HG02610 (cell line): ENCODE measurements at regions not wholly inside any gene's neighbourhood (a gene's known extent, or its start where the extent isn't known, plus 50 kb on each side); places are given as distances from the start of the nearest gene placed in this dataset.

Source experiments
- ATAC-seq: cut with Tn5 transposase; IDR thresholded peaks from one replicate; pipeline ENCODE4 v1.9.1; 2021; ENCODE audit warnings: mild to moderate bottlenecking, moderate library complexity; ENCODE audit not compliant: unreplicated experiment

DNA sequence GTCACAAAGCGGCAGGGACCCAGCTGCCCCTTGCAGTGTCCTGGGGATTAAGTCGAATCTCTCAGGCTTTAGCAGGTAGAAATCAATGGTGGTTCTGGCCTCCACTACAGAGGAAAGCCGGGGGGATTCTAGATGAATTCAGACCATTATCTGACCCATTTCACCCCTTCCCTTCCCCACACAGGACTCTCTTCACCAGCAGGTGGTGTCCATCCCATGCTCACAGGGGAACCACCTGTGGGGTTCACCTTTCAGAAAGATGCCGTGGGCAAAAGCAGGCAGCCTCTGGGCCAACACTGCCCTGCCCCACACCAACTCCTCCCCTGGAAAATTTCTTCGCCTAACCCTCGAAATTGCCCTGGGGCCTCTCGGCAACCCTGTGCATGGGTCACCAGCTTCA lies 123.8 kb upstream of the GGTLC1 start:
- ATAC-seq = no peak

GRCh38 chr20:24111858-24112257 lies 123.3 kb upstream of the GGTLC1 start:
- ATAC-seq = no peak

GRCh38 chr20:24109537-24109936 lies 121.0 kb upstream of the GGTLC1 start:
- ATAC-seq = no peak

- no peak for ATAC-seq
Observed at GRCh38 chr20:24109008-24109407, 120.4 kb upstream of the GGTLC1 start.

DNA sequence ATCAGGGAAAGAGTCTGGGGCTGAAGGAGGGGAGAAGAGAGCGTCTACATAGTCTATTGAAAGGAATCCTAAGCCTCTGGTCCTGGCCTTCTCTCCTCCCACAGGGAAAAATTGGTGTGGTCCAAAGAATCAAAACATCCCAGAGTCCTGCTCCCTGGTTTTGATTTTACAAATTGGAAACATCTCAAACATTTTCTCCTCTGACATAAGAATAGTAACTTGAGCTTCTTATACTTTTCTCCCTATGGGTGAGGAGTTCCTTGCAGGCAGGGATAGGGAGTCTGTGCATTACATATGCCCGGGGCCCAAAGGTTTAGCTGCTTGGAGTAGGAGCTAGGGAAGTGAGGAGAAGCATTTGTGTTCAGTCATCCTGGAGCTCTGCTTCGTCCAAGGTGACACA lies 120.0 kb upstream of the GGTLC1 start:
- no peak for ATAC-seq

- ATAC-seq = no peak
Observed at GRCh38 chr20:24106801-24107445, 118.3 kb upstream of the GGTLC1 start.

- no peak for ATAC-seq
Observed at GRCh38 chr20:24106150-24106800, 117.7 kb upstream of the GGTLC1 start.

DNA sequence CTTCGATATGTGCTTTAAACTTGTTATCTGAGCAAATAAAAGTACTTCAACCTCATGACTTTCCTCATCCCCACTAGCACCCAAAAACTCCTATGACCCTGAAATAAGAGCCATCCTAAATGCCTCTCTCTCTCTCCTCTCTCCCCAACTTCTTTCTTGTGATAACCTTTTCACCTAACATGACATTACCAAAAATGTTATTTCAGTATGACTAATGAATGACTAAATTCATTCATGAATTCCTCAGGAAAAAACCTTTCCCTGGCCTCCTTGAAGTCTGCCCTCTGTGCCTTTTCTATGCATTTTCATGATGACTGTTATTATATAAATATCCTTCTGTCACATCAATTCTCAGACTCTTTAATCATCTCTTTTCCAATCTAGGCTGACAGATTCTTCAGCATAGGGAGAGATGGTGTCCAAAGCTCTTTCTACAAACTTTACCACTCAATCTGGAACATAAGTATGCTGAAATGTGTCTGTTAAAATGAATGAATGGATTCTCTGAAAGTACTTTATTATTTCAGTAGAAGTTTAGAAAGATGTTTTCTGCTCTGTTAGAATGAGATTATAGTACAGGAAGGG lies 114.3 kb upstream of the GGTLC1 start:
- no peak for ATAC-seq

DNA sequence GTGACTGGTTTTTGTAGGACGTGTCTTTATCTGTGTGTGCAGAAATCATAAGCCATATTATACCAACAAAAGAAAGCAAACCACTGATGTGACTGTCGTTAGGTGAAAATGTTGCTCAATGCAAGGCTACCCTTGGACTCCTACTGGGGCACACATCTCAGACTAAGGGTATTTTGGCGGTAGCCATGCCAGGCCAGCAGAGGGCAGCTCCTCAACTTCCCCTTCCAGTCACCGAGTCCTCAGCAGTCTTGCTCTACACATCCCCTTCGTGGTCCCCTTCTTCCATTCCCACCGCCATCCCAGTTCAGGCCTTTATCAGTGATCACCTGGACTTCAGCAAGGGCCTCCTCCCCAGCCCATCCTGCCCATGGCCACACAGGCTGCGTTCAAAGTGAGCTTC lies 113.7 kb upstream of the GGTLC1 start:
- ATAC-seq = no peak

DNA sequence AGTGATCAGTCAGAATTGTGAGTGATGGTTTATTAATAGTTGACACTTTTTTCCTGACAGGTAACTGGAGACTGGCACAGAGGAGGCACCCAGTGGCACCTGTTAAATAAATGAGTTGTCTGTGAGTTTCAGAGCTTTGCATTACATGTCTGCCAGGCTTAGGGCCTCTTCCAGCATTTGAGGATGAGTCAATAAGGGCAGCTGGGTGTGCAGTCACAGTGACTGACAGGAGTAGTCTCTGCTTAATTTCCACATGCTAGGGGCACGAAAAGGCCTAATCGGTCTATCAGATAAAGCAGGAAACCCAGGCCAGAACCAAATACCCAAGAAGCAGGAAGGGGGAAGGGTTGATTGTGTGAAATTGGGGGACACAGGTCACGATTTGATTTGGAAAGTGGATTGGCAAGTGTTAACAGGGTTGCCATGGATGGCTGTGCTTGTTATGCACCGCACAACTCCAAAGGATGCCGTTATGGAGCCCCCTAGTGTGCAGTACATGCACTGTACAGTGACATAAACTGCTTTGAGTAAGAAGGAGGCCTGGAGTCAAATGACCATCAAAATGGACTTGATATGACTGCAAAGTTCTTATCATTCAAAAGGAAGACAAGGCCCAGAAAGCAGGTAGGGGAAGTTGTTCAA lies 111.9 kb upstream of the GGTLC1 start:
- peak; percentile 66 for ATAC-seq

DNA sequence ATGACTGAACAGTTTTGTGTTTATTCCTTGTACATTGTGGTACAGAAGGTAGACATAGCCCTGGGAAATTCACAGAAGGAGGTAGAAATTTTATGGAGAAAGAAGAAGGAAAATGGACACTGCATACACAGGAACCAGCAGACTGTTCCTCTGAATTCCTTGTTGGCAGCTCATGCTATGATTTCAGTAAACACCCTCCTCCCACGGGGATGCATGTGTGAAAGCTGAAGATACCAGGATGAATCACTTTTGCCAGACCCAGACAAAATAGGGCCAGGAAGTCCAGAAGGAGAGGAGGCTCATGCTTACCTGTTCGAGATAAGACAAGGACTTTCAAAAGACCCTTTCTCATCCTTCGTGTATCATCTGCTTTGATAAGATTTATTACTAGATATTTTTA lies 110.3 kb upstream of the GGTLC1 start:
- no peak for ATAC-seq

GRCh38 chr20:24097506-24098245 lies 109.1 kb upstream of the GGTLC1 start:
- ATAC-seq = no peak

- no peak for ATAC-seq
Observed at GRCh38 chr20:24096864-24097450, 108.4 kb upstream of the GGTLC1 start.

DNA sequence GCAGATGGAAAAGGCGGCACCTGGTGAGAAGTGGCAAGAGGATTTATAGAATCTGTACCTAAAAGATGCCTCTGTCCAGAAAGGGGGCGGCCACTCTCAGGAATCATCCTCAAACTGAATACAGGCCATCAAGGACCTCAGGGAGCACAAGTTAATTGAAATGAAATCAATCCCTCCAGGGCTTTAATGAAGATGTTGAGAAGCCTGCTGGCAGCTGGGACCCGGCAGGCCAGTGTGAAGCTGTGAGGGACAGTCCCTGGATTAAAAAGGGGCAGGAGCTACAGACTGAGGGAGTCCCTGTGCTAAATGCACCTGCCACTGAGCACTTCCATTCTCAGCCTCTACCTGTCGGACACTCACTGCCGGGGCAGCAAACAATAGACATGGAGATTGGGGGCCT lies 107.7 kb upstream of the GGTLC1 start:
- no peak for ATAC-seq

DNA sequence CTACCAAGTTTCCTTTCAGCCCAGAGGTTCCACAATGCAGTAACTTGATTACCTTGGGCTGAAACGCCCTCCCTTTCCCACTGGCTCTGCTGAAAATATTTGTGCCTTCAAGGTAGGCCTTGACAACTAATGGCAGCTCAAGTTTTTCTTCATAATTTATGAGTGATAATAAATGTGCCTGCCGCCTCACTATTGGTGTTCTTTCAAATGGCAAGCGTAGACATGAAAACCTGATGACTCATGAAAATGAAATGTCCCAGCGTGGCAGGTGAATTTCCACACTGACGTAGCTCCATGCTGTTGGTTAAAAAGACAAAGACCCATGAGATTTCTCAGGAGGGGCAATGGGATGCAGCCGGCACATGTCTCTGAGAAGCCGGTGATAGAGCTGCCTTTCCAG lies 107.2 kb upstream of the GGTLC1 start:
- ATAC-seq = no peak

- no peak for ATAC-seq
Observed at GRCh38 chr20:24095303-24095702, 106.7 kb upstream of the GGTLC1 start.

GRCh38 chr20:24089576-24089975 lies 101.0 kb upstream of the GGTLC1 start:
- ATAC-seq = no peak

- no peak for ATAC-seq
Observed at GRCh38 chr20:24086121-24086520, 97.5 kb upstream of the GGTLC1 start.

GRCh38 chr20:24084281-24084680 lies 95.7 kb upstream of the GGTLC1 start:
- ATAC-seq = no peak

- ATAC-seq = no peak
Observed at GRCh38 chr20:24081077-24081476, 92.5 kb upstream of the GGTLC1 start.
